ENCODE measurements at regions not wholly inside any gene's neighbourhood (a gene's known extent, or its start where the extent isn't known, plus 50 kb on each side); places are given as distances from the start of the nearest gene placed in this dataset.

DNA sequence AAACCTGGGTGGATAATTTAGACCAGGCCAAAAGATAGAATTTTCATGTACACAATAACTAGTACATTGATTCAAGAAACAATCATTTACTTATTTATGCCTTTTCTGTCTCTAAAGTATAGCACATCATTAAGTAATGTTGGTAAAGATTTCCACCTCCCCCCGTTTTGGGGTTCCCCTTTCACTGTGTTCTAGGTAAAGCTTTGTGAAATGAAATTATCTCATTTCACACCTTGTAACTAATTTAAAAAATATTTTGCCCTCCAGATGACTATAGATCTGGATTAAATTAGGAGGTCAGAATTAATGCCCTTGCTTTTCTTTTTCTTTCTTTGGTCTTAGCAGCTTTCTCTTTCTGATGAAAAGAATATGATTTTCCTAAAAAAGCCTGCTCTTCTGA is 328.5 kb upstream of the TBC1D5 start:
- TF ChIP-seq, protein P1, sequence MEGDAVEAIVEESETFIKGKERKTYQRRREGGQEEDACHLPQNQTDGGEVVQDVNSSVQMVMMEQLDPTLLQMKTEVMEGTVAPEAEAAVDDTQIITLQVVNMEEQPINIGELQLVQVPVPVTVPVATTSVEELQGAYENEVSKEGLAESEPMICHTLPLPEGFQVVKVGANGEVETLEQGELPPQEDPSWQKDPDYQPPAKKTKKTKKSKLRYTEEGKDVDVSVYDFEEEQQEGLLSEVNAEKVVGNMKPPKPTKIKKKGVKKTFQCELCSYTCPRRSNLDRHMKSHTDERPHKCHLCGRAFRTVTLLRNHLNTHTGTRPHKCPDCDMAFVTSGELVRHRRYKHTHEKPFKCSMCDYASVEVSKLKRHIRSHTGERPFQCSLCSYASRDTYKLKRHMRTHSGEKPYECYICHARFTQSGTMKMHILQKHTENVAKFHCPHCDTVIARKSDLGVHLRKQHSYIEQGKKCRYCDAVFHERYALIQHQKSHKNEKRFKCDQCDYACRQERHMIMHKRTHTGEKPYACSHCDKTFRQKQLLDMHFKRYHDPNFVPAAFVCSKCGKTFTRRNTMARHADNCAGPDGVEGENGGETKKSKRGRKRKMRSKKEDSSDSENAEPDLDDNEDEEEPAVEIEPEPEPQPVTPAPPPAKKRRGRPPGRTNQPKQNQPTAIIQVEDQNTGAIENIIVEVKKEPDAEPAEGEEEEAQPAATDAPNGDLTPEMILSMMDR (IDR thresholded peaks at IDR 0.05) = no peak
- no peak for TF ChIP-seq EZH2 (IDR thresholded peaks at IDR 0.05; ENCODE audit: borderline replicate concordance, insufficient read depth, low read depth, low read length, poor library complexity, severe bottlenecking)

All from B cell (primary cell).